Panc1 (cell line): ENCODE measurements at regions not wholly inside any gene's neighbourhood (a gene's known extent, or its start where the extent isn't known, plus 50 kb on each side); places are given as distances from the start of the nearest gene placed in this dataset.
A peak's percentile ranks its signal among the peaks of the same experiment; 100 is the strongest.

ENCODE experiments used
- ATAC-seq: fragments of 200-7000 bp; cut with Tn5 transposase; 2 replicates; pipeline ENCODE4 v1.9.1; 2020; ENCODE audit warnings: mild to moderate bottlenecking, moderate library complexity
- BruUV-seq: library from RNA; stranded (reverse); fragments of 400-500 nt; replicated peaks from 2 replicates; lab custom pipeline; 2021; lab: Mats Ljungman, UMichigan
- CTCF ChIA-PET: fragments of 300-600 bp; sonication (Branson Sonifier 250); formaldehyde crosslinking; loops from one replicate; lab custom pipeline; 2022; ENCODE audit warnings: antibody characterized with exemption; lab: Charles Lee
- POLR2A ChIA-PET: fragments of 300-600 bp; sonication (Branson Sonifier 250); formaldehyde crosslinking; loops from one replicate; lab custom pipeline; 2022; ENCODE audit warnings: antibody characterized with exemption; lab: Charles Lee
- DNase-seq: peaks from one replicate; pipeline ENCODE4 v3.0.0-alpha.2; 2010; ENCODE audit warnings: low read depth, low spot score
- H3K27ac ChIP-seq: 2 replicates; pipeline ENCODE4 v1.5.1; 2011; ENCODE audit warnings: mild to moderate bottlenecking, low read length, inconsistent platforms
- H3K27me3 ChIP-seq: fragments of 200-500 bp; sonication (Bioruptor generic); 2 replicates; pipeline ENCODE4 v1.6.0; 2014; ENCODE audit warnings: low read length, inconsistent platforms; ENCODE audit not compliant: control insufficient read depth, insufficient read depth
- H3K36me3 ChIP-seq: fragments of 200-500 bp; sonication (Bioruptor generic); 2 replicates; pipeline ENCODE4 v1.5.1; 2014; ENCODE audit warnings: inconsistent platforms, mild to moderate bottlenecking, low read length, moderate library complexity; ENCODE audit not compliant: control insufficient read depth, insufficient read depth
- H3K4me1 ChIP-seq: 2 replicates; pipeline ENCODE4 v1.5.1; 2011; ENCODE audit warnings: inconsistent platforms, mild to moderate bottlenecking, low read length, moderate library complexity; ENCODE audit not compliant: control insufficient read depth, insufficient read depth
- H3K4me3 ChIP-seq, 2 experiments: 2 replicates each; pipeline ENCODE4 v1.5.1; 2011 to 2012; ENCODE audit warnings: low read depth in 2 of 2, low read length in 2 of 2, mild to moderate bottlenecking in 2 of 2, inconsistent platforms in 1 of 2, moderate library complexity in 1 of 2
- H3K9me3 ChIP-seq: fragments of 200-500 bp; sonication (Bioruptor generic); 2 replicates; pipeline ENCODE4 v1.5.1; 2014; ENCODE audit warnings: low read depth, mild to moderate bottlenecking, inconsistent platforms, low read length, moderate library complexity; ENCODE audit not compliant: control insufficient read depth, insufficient read depth
- POLR2AphosphoS5 ChIP-seq: IDR thresholded peaks from 2 replicates; pipeline ENCODE4 v1.6.1; 2012; ENCODE audit warnings: mild to moderate bottlenecking, low read depth, low read length, moderate library complexity
- SIN3A ChIP-seq: IDR thresholded peaks from 2 replicates; pipeline ENCODE4 v1.6.1; 2012; ENCODE audit warnings: low read depth, mild to moderate bottlenecking, low read length, moderate library complexity, borderline replicate concordance; ENCODE audit not compliant: insufficient read depth
- TCF7L2 ChIP-seq: IDR thresholded peaks from 2 replicates; pipeline ENCODE4 v1.6.1; 2011; ENCODE audit warnings: mild to moderate bottlenecking, low read depth, low read length, inconsistent platforms
- in situ Hi-C: cut with HindIII; loops from 2 replicates; pipeline ENCODE4 v1.10.0; 2016; ENCODE audit warnings: low sequenced_read_pairs, low pct_unique_long_range_greater_than_20kb
- intact Hi-C: fragments of 100-400 bp; cut with micrococcal nuclease; formaldehyde crosslinking; loops from one replicate; pipeline ENCODE4 v1.10.0; 2022; ENCODE audit not compliant: unreplicated experiment
- TF ChIP-seq, protein P1 (sequence below), 2 experiments: IDR thresholded peaks; 2 replicates each; pipeline ENCODE4 v1.6.1; 2011 to 2012; ENCODE audit warnings: low read depth in 2 of 2, control low read depth in 1 of 2, low read length in 1 of 2, mild to moderate bottlenecking in 1 of 2, moderate library complexity in 1 of 2; ENCODE audit not compliant: insufficient read depth in 1 of 2
- TF ChIP-seq, protein P2 (sequence below): fragments of 450-650 bp; IDR thresholded peaks from 2 replicates; pipeline ENCODE4 v1.5.1; 2017; ENCODE audit warnings: mild to moderate bottlenecking

DNA sequence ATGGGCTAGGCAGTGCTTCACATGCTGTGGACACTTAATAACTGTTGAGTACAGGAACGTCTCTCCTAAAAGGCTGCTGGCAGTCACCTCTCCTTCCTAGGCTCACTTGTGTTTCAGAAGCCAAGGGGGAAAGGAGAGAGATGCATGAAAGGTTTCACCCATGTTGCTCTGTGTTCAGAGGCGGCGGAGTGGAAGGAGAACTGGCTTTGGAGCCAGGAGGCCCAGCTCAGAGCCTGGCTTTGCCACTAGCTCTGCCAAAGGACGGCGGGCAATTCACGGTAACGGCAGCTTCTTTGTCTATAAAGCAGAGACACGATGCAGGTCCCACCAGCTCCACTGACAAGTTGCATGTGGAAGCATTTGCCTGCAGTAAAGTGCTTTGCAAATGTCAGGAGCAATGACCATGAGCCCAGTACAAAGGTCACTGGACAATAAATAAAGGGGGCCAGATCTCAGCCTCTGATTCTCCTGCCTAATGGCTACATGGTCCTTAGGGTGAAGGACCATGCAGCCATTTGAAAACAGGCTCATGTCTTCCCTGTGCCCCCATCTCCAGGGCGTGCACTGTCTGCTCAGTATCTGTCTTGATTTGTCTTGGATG is 171.7 kb upstream of the TLE3 start:
- TF ChIP-seq, protein P1, sequence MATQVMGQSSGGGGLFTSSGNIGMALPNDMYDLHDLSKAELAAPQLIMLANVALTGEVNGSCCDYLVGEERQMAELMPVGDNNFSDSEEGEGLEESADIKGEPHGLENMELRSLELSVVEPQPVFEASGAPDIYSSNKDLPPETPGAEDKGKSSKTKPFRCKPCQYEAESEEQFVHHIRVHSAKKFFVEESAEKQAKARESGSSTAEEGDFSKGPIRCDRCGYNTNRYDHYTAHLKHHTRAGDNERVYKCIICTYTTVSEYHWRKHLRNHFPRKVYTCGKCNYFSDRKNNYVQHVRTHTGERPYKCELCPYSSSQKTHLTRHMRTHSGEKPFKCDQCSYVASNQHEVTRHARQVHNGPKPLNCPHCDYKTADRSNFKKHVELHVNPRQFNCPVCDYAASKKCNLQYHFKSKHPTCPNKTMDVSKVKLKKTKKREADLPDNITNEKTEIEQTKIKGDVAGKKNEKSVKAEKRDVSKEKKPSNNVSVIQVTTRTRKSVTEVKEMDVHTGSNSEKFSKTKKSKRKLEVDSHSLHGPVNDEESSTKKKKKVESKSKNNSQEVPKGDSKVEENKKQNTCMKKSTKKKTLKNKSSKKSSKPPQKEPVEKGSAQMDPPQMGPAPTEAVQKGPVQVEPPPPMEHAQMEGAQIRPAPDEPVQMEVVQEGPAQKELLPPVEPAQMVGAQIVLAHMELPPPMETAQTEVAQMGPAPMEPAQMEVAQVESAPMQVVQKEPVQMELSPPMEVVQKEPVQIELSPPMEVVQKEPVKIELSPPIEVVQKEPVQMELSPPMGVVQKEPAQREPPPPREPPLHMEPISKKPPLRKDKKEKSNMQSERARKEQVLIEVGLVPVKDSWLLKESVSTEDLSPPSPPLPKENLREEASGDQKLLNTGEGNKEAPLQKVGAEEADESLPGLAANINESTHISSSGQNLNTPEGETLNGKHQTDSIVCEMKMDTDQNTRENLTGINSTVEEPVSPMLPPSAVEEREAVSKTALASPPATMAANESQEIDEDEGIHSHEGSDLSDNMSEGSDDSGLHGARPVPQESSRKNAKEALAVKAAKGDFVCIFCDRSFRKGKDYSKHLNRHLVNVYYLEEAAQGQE (IDR thresholded peaks at IDR 0.05; ENCODE audit: insufficient read depth in 1 of 2, low read depth in 2 of 2, low read length in 1 of 2), result no peak
- no peak for TF ChIP-seq SIN3A
- no peak for TF ChIP-seq TCF7L2
- TF ChIP-seq, protein P2, sequence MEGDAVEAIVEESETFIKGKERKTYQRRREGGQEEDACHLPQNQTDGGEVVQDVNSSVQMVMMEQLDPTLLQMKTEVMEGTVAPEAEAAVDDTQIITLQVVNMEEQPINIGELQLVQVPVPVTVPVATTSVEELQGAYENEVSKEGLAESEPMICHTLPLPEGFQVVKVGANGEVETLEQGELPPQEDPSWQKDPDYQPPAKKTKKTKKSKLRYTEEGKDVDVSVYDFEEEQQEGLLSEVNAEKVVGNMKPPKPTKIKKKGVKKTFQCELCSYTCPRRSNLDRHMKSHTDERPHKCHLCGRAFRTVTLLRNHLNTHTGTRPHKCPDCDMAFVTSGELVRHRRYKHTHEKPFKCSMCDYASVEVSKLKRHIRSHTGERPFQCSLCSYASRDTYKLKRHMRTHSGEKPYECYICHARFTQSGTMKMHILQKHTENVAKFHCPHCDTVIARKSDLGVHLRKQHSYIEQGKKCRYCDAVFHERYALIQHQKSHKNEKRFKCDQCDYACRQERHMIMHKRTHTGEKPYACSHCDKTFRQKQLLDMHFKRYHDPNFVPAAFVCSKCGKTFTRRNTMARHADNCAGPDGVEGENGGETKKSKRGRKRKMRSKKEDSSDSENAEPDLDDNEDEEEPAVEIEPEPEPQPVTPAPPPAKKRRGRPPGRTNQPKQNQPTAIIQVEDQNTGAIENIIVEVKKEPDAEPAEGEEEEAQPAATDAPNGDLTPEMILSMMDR, result no peak
- TF ChIP-seq POLR2AphosphoS5, result no peak
- intact Hi-C loops, result no loop called here
- H3K4me3 ChIP-seq, result no peak overlapping the region
- no peaks in the 10 kb centered on the region for H3K36me3 ChIP-seq
- ATAC-seq (no peak), DNase-seq (no peak)
- CTCF ChIA-PET, result no interaction called here
- H3K27me3 ChIP-seq, result no peaks in the 10 kb centered on the region
- in situ Hi-C loops, result no loop called here
- no peak overlapping the region for H3K27ac ChIP-seq
- no TSS peak for BruUV-seq
- POLR2A ChIA-PET, result no interaction called here
- H3K4me1 ChIP-seq, result peaks cover 25% of the 10 kb centered on the region
- no peaks in the 10 kb centered on the region for H3K9me3 ChIP-seq

DNA sequence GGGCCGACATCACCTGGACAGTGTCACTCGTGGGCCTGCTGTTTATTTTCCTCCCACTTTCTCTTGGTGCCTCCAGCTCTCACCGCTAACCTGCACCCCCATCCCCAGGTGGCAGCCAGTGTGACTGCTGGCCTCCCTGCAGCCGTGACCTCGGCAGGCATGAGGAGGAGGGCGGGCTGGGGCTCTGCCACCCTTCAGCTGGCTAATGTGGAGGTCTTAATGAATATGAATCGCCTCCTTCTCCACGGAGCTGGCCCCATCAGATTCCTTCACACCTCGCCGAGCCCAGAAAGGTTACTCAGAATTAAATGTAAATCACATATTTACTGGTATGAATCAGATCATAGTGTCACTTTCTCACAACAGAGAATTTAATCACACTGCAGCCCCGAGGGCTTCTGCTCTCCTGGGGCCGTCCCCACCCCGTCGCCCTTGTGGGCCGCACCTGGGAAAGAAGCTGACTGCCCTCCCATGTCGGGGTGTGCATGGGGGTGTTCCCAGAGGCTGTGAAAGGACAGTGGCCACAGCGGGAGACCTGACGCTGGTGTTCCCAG is 171.1 kb upstream of the TLE3 start:
- no peaks in the 10 kb centered on the region for H3K27me3 ChIP-seq
- intact Hi-C loops (no loop called here), in situ Hi-C loops (no loop called here)
- no peaks in the 10 kb centered on the region for H3K9me3 ChIP-seq
- peak overlapping the region; percentile 1; the same call in 1 of the 2 replicates for H3K27ac ChIP-seq
- BruUV-seq, result no TSS peak
- no peaks in the 10 kb centered on the region for H3K36me3 ChIP-seq
- ATAC-seq (no peak), DNase-seq (no peak)
- CTCF ChIA-PET, result no interaction called here
- peaks cover 27% of the 10 kb centered on the region for H3K4me1 ChIP-seq
- no peak overlapping the region for H3K4me3 ChIP-seq
- TF ChIP-seq, protein P2, result no peak
- no peak for TF ChIP-seq TCF7L2
- POLR2A ChIA-PET, result no interaction called here
